ENCODE measurements at regions not wholly inside any gene's neighbourhood (a gene's known extent, or its start where the extent isn't known, plus 50 kb on each side); places are given as distances from the start of the nearest gene placed in this dataset.

GRCh38 chr11:122512688-122513087 is 142.8 kb upstream of the UBASH3B start:
- no peak for TF ChIP-seq EZH2 (IDR thresholded peaks at IDR 0.05; ENCODE audit: insufficient read depth, low read length)
- TF ChIP-seq, protein P1, sequence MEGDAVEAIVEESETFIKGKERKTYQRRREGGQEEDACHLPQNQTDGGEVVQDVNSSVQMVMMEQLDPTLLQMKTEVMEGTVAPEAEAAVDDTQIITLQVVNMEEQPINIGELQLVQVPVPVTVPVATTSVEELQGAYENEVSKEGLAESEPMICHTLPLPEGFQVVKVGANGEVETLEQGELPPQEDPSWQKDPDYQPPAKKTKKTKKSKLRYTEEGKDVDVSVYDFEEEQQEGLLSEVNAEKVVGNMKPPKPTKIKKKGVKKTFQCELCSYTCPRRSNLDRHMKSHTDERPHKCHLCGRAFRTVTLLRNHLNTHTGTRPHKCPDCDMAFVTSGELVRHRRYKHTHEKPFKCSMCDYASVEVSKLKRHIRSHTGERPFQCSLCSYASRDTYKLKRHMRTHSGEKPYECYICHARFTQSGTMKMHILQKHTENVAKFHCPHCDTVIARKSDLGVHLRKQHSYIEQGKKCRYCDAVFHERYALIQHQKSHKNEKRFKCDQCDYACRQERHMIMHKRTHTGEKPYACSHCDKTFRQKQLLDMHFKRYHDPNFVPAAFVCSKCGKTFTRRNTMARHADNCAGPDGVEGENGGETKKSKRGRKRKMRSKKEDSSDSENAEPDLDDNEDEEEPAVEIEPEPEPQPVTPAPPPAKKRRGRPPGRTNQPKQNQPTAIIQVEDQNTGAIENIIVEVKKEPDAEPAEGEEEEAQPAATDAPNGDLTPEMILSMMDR (IDR thresholded peaks at IDR 0.05; ENCODE audit: insufficient read depth, low read depth, low read length), result no peak

All from astrocyte (in vitro differentiated cells and primary cell).